ENCODE measurements at regions not wholly inside any gene's neighbourhood (a gene's known extent, or its start where the extent isn't known, plus 50 kb on each side); places are given as distances from the start of the nearest gene placed in this dataset.

DNA sequence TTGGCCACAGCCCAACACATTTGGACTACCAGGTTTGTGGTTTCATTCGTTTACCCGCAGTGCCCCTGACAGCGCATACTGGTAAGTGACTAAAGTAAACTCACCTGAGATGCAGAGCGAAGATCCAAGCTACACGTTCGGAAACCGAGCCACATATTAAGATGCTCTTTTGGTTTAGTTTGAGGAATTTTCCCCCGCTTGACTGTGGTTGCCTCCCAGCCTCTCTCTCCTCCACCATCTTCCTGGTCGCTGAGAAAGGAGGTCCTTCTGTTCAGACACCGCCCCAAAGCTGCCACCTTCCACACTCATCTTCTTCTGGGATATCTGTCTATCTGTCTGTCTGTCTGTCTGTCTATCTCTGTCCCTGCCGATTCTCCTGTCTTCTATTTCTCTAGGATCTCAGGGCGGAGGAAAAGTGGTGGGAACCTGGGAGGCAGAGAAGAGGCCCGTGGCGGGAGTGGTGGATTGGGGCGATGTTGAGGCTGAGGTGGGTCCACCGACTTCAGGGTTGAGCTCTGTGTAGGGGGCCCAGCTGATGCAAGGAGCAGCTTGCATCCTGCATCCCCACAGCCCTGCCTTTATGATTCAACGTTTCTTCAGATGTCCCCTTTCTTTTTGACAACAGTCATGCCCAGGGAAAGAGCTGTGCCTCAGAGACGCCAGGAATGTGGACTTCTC, 196.9 kb upstream of the ZNF184 start:
- Histone ChIP-seq H3K4me3 (replicated peaks in 1 of 3; ENCODE audit: insufficient read depth in 1 of 3, low read depth in 2 of 3, low read length in 3 of 3) (peak overlapping the region; percentile 64 to 69 (median 67)), H3K27ac (ENCODE audit: extremely low read length, insufficient read depth, low read length) (no peak overlapping the region), H4K20me1 (ENCODE audit: insufficient read depth, low read length) (no peaks in the 10 kb centered on the region), H3K4me2 (ENCODE audit: low read depth, low read length) (peak overlapping the region; percentile 97), H2AFZ (ENCODE audit: low read length) (peak overlapping the region; percentile 94), H3K79me2 (ENCODE audit: insufficient read depth, low read length) (no peaks in the 10 kb centered on the region), H3K36me3 (replicated peaks in 1 of 2; ENCODE audit: control insufficient read depth in 1 of 2, insufficient read depth in 2 of 2, low read length in 2 of 2) (no peaks in the 10 kb centered on the region), H3K27me3 (ENCODE audit: control insufficient read depth in 1 of 2, insufficient read depth in 2 of 2, low read length in 2 of 2) (no peaks in the 10 kb centered on the region; a peak in 2 of 5 replicates), H3K9ac (ENCODE audit: insufficient read depth, low read depth, low read length) (peak overlapping the region; percentile 32), H3K9me3 (ENCODE audit: low read length) (no peaks in the 10 kb centered on the region), H3K4me1 (ENCODE audit: insufficient read depth, low read length) (peaks cover 37% of the 10 kb centered on the region)
- POLR2A ChIA-PET, result interaction anchor here (1.4 kb wide), 1 partner anchor 18 kb away, joined by 4 read pairs; no protein-coding TSS in a partner anchor
- CTCF ChIA-PET (ENCODE audit: low intra/inter-chr PET ratio, low total read pairs), result no interaction called here
- no TSS peak for BruUV-seq (replicated peaks)
- ATAC-seq (peak; percentile 20), FAIRE-seq (no peak), DNase-seq (ENCODE audit: low spot score) (no peak)
- intact Hi-C loops (cut with micrococcal nuclease; ENCODE audit: unreplicated experiment), result loop anchor here (5.0 kb wide), 5 partner anchors 122 to 1347 kb away; no protein-coding TSS in a partner anchor
- in situ Hi-C loops (cut with HindIII; ENCODE audit: extremely low pct_ligation_motif_present, low pct_unique_long_range_greater_than_20kb), result no loop called here
- WGBS (ENCODE audit: low lambda C conversion rate), result 24% methylated on average over 18 of the region's 18 CpGs
- TF ChIP-seq, protein P1, sequence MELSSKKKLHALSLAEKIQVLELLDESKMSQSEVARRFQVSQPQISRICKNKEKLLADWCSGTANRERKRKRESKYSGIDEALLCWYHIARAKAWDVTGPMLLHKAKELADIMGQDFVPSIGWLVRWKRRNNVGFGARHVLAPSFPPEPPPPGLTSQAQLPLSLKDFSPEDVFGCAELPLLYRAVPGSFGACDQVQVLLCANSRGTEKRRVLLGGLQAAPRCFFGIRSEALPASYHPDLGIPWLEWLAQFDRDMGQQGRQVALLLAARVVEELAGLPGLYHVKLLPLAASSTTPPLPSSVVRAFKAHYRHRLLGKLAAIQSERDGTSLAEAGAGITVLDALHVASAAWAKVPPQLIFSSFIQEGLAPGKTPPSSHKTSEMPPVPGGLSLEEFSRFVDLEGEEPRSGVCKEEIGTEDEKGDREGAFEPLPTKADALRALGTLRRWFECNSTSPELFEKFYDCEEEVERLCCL (CRISPR knock-in tag; IDR thresholded peaks at IDR 0.05; ENCODE audit: borderline replicate concordance), result 0 out of 2 replicates have a peak, but pooled peaks have one; percentile 10
- TF ChIP-seq ZNF556 (CRISPR knock-in tag; IDR thresholded peaks at IDR 0.05; ENCODE audit: borderline replicate concordance) (no peak), ZNF337 (CRISPR knock-in tag; IDR thresholded peaks at IDR 0.05; ENCODE audit: borderline replicate concordance, low read depth) (no peak), BHLHE40 (IDR thresholded peaks at IDR 0.05; ENCODE audit: low read length) (no peak), BRCA1 (CRISPR knock-in tag; IDR thresholded peaks at IDR 0.05) (no peak), ZNF282 (IDR thresholded peaks at IDR 0.05; ENCODE audit: partially characterized antibody) (no peak), ZNF24 (IDR thresholded peaks at IDR 0.05) (no peak), U2AF1 (optimal IDR thresholded peaks at IDR 0.05; ENCODE audit: low read depth, low read length) (no peak), SP4 (CRISPR knock-in tag; IDR thresholded peaks at IDR 0.05) (no peak), ZNF781 (CRISPR knock-in tag; IDR thresholded peaks at IDR 0.05; ENCODE audit: borderline replicate concordance, not compliant biosample characterization) (no peak), STAG1 (CRISPR knock-in tag; IDR thresholded peaks at IDR 0.05) (peak; percentile 18; the same call in 1 of the 2 replicates), ZNF878 (CRISPR knock-in tag; IDR thresholded peaks at IDR 0.05) (no peak)
- TF ChIP-seq, protein P2, sequence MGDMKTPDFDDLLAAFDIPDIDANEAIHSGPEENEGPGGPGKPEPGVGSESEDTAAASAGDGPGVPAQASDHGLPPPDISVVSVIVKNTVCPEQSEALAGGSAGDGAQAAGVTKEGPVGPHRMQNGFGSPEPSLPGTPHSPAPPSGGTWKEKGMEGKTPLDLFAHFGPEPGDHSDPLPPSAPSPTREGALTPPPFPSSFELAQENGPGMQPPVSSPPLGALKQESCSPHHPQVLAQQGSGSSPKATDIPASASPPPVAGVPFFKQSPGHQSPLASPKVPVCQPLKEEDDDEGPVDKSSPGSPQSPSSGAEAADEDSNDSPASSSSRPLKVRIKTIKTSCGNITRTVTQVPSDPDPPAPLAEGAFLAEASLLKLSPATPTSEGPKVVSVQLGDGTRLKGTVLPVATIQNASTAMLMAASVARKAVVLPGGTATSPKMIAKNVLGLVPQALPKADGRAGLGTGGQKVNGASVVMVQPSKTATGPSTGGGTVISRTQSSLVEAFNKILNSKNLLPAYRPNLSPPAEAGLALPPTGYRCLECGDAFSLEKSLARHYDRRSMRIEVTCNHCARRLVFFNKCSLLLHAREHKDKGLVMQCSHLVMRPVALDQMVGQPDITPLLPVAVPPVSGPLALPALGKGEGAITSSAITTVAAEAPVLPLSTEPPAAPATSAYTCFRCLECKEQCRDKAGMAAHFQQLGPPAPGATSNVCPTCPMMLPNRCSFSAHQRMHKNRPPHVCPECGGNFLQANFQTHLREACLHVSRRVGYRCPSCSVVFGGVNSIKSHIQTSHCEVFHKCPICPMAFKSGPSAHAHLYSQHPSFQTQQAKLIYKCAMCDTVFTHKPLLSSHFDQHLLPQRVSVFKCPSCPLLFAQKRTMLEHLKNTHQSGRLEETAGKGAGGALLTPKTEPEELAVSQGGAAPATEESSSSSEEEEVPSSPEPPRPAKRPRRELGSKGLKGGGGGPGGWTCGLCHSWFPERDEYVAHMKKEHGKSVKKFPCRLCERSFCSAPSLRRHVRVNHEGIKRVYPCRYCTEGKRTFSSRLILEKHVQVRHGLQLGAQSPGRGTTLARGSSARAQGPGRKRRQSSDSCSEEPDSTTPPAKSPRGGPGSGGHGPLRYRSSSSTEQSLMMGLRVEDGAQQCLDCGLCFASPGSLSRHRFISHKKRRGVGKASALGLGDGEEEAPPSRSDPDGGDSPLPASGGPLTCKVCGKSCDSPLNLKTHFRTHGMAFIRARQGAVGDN (CRISPR knock-in tag; IDR thresholded peaks at IDR 0.05), result peak; percentile 27; the same call in 1 of the 2 replicates
- TF ChIP-seq, protein P3, sequence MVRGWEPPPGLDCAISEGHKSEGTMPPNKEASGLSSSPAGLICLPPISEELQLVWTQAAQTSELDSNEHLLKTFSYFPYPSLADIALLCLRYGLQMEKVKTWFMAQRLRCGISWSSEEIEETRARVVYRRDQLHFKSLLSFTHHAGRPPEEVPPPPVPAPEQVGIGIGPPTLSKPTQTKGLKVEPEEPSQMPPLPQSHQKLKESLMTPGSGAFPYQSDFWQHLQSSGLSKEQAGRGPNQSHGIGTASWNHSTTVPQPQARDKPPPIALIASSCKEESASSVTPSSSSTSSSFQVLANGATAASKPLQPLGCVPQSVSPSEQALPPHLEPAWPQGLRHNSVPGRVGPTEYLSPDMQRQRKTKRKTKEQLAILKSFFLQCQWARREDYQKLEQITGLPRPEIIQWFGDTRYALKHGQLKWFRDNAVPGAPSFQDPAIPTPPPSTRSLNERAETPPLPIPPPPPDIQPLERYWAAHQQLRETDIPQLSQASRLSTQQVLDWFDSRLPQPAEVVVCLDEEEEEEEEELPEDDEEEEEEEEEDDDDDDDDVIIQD (CRISPR knock-in tag; IDR thresholded peaks at IDR 0.05; ENCODE audit: low read depth), result no peak
- TF ChIP-seq, protein P4, sequence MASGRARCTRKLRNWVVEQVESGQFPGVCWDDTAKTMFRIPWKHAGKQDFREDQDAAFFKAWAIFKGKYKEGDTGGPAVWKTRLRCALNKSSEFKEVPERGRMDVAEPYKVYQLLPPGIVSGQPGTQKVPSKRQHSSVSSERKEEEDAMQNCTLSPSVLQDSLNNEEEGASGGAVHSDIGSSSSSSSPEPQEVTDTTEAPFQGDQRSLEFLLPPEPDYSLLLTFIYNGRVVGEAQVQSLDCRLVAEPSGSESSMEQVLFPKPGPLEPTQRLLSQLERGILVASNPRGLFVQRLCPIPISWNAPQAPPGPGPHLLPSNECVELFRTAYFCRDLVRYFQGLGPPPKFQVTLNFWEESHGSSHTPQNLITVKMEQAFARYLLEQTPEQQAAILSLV (CRISPR knock-in tag; IDR thresholded peaks at IDR 0.05; ENCODE audit: borderline replicate concordance), result no peak

All from HepG2 (cell line).